Activated CD8-positive, alpha-beta memory T cell treated with anti-CD3 and anti-CD28 coated beads for 36 hours (primary cell): ENCODE measurements at regions not wholly inside any gene's neighbourhood (a gene's known extent, or its start where the extent isn't known, plus 50 kb on each side); places are given as distances from the start of the nearest gene placed in this dataset.

Source experiments
- CTCF ChIA-PET: fragments of 350-600 bp; sonication (Branson Sonifier 250); formaldehyde crosslinking; loops from one replicate; lab custom pipeline; 2021; ENCODE audit warnings: antibody characterized with exemption; lab: Charles Lee
- POLR2A ChIA-PET: fragments of 350-600 bp; sonication (Branson Sonifier 250); formaldehyde crosslinking; loops from one replicate; lab custom pipeline; 2021; ENCODE audit warnings: antibody characterized with exemption; lab: Charles Lee

GRCh38 chr14:96931751-96932150 lies 134.6 kb downstream of the VRK1 start:
- ChIA-PET CTCF (no interaction called here), POLR2A (no interaction called here)

- CTCF ChIA-PET = no interaction called here
- POLR2A ChIA-PET = no interaction called here
Observed at GRCh38 chr14:96934638-96935330, 137.6 kb downstream of the VRK1 start.

- POLR2A ChIA-PET = no interaction called here
Observed at GRCh38 chr14:96938946-96939345, 141.8 kb downstream of the VRK1 start.

GRCh38 chr14:96940009-96940408 lies 142.8 kb downstream of the VRK1 start:
- POLR2A ChIA-PET = no interaction called here
- CTCF ChIA-PET = no interaction called here

More at GRCh38 chr14:96938946-96939345, 141.8 kb downstream of the VRK1 start:
- CTCF ChIA-PET = no interaction called here

- POLR2A ChIA-PET = no interaction called here
- CTCF ChIA-PET = no interaction called here
Observed at GRCh38 chr14:96944297-96944696, 147.1 kb downstream of the VRK1 start.

GRCh38 chr14:96945721-96946120 lies 148.5 kb downstream of the VRK1 start:
- ChIA-PET POLR2A (no interaction called here), CTCF (no interaction called here)

- CTCF ChIA-PET = no interaction called here
- POLR2A ChIA-PET = no interaction called here
Observed at GRCh38 chr14:96949594-96949993, 152.4 kb downstream of the VRK1 start.

- ChIA-PET POLR2A (no interaction called here), CTCF (no interaction called here)
Observed at GRCh38 chr14:96951511-96951910, 154.3 kb downstream of the VRK1 start.

GRCh38 chr14:96953087-96953874 lies 156.1 kb downstream of the VRK1 start:
- ChIA-PET POLR2A (no interaction called here), CTCF (no interaction called here)

- CTCF ChIA-PET = no interaction called here
- POLR2A ChIA-PET = no interaction called here
Observed at GRCh38 chr14:96953875-96954185, 156.6 kb downstream of the VRK1 start.

- CTCF ChIA-PET = no interaction called here
- POLR2A ChIA-PET = no interaction called here
Observed at GRCh38 chr14:96956464-96957239, 159.5 kb downstream of the VRK1 start.

- CTCF ChIA-PET = no interaction called here
Observed at GRCh38 chr14:96958057-96958456, 160.9 kb downstream of the VRK1 start.

GRCh38 chr14:96959992-96960391 lies 162.8 kb downstream of the VRK1 start:
- POLR2A ChIA-PET = no interaction called here
- CTCF ChIA-PET = no interaction called here

More at GRCh38 chr14:96958057-96958456, 160.9 kb downstream of the VRK1 start:
- POLR2A ChIA-PET = no interaction called here

- ChIA-PET POLR2A (no interaction called here), CTCF (no interaction called here)
Observed at GRCh38 chr14:96960598-96961116, 163.5 kb downstream of the VRK1 start.

GRCh38 chr14:96961895-96962294 lies 164.7 kb downstream of the VRK1 start:
- ChIA-PET POLR2A (no interaction called here), CTCF (no interaction called here)

GRCh38 chr14:96962337-96962736 lies 165.2 kb downstream of the VRK1 start:
- POLR2A ChIA-PET = no interaction called here
- CTCF ChIA-PET = no interaction called here

GRCh38 chr14:96964726-96965415 lies 167.7 kb downstream of the VRK1 start:
- CTCF ChIA-PET = no interaction called here
- POLR2A ChIA-PET = no interaction called here

GRCh38 chr14:96965885-96966595 lies 168.9 kb downstream of the VRK1 start:
- CTCF ChIA-PET = no interaction called here
- POLR2A ChIA-PET = no interaction called here

- ChIA-PET POLR2A (no interaction called here), CTCF (interaction anchor here (1.3 kb wide), 1 partner anchor 12 kb away, joined by 3 read pairs; no protein-coding TSS in a partner anchor)
Observed at GRCh38 chr14:96975116-96975515, 177.9 kb downstream of the VRK1 start.
